Right lobe of liver (tissue), 6 donors: ENCODE measurements at regions not wholly inside any gene's neighbourhood (a gene's known extent, or its start where the extent isn't known, plus 50 kb on each side); places are given as distances from the start of the nearest gene placed in this dataset.

Experiments
- ATAC-seq, 4 donors: fragments of 200-7000 bp; cut with Tn5 transposase; one replicate each; pipeline ENCODE4 v1.9.1; 2020; ENCODE audit warnings: mild to moderate bottlenecking in 4 of 4, moderate library complexity in 4 of 4
- DNase-seq, 3 donors: peaks; one replicate each; pipeline ENCODE4 v3.0.0-alpha.2; 2020
- H3K27ac ChIP-seq, 3 donors: fragments of 200-600 bp; one replicate each; pipeline ENCODE4 v1.8.0; 2022
- H3K27me3 ChIP-seq, 2 donors: fragments of 200-600 bp; one replicate each; pipeline ENCODE4 v1.8.0; 2022
- H3K36me3 ChIP-seq, 4 donors: fragments of 200-600 bp; sonication (generic) in 1 of 4; one replicate each; pipeline versions ENCODE4 v1.5.1 to v1.8.0; 2017 to 2022; ENCODE audit warnings: control low read depth in 1 of 4
- H3K4me1 ChIP-seq, 4 donors: fragments of 200-600 bp; sonication (generic) in 1 of 4; one replicate each; pipeline versions ENCODE4 v1.5.1 to v1.8.0; 2017 to 2022; ENCODE audit warnings: control low read depth in 1 of 4
- H3K4me3 ChIP-seq, 3 donors: fragments of 200-600 bp; one replicate each; pipeline ENCODE4 v1.8.0; 2022
- H3K9me3 ChIP-seq, 4 donors: fragments of 200-600 bp; sonication (generic) in 1 of 4; one replicate each; pipeline versions ENCODE4 v1.5.1 to v1.8.0; 2017 to 2022; ENCODE audit warnings: control low read depth in 1 of 4
- POLR2A ChIP-seq: fragments of 450-650 bp; IDR thresholded peaks from one replicate; pipeline ENCODE4 v1.6.1; 2017; ENCODE audit warnings: antibody characterized with exemption, mild to moderate bottlenecking
- WGBS: methylation state at CpG from one replicate; pipeline ENCODE4 v1.1.6; 2018; ENCODE audit warnings: low coverage, low lambda C conversion rate; ENCODE audit not compliant: insufficient coverage; ENCODE audit errors: missing lambda C conversion rate; 5-methylcytosine and 5-hydroxymethylcytosine counted together
- intact Hi-C, 2 donors: fragments of 100-400 bp; cut with DNase I; formaldehyde crosslinking; loops; one replicate each; pipeline versions ENCODE4 v1.11.2 to v1.14.1; 2022
- TF ChIP-seq, protein P1 (sequence below), 4 donors: fragments of 200-600 bp in 3 of 4; fragments of 450-650 bp in 1 of 4; IDR thresholded peaks; one replicate each; pipeline versions ENCODE4 v1.5.1 to v1.8.0; 2016 to 2022; ENCODE audit warnings: antibody characterized with exemption in 4 of 4, mild to moderate bottlenecking in 2 of 4
- donor health status: DM: no; HTN: yes; CAD: no.
- donor health status: DM: no; HTN: no; CAD: no.
- donor health status: DM: no; HTN: no; CAD: no.
- donor health status: DM: no; HTN: yes; CAD: no.
- donor health status: DM: no; HTN: yes; CAD: no.

DNA sequence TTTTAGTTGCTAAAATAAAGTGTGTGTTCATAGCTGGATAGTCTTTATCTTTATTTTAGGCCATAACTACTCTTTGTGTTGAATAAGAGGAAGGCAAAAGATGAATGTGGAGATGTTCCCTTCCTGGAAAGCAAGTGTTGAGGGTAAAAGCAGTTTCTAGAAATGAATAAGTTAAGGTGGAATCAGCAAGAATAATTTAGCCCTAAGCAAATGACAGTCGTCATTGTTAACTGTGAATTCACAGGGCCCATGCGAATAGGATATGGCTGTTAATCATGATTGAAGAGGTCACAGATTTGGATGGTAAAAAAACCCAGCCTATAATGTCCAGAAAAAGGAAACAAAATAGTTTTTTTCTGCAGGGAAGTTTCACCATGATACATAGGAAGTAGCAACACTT is 167.8 kb upstream of the PPP3CA start:
- H3K4me1 ChIP-seq = no peaks in the 10 kb centered on the region
- ATAC-seq (no peak), DNase-seq (no peak)
- H3K9me3 ChIP-seq = no peaks in the 10 kb centered on the region
- H3K27me3 ChIP-seq = no peaks in the 10 kb centered on the region
- intact Hi-C loops = no loop called here
- H3K36me3 ChIP-seq = no peaks in the 10 kb centered on the region
- TF ChIP-seq POLR2A = no peak
- TF ChIP-seq, protein P1, sequence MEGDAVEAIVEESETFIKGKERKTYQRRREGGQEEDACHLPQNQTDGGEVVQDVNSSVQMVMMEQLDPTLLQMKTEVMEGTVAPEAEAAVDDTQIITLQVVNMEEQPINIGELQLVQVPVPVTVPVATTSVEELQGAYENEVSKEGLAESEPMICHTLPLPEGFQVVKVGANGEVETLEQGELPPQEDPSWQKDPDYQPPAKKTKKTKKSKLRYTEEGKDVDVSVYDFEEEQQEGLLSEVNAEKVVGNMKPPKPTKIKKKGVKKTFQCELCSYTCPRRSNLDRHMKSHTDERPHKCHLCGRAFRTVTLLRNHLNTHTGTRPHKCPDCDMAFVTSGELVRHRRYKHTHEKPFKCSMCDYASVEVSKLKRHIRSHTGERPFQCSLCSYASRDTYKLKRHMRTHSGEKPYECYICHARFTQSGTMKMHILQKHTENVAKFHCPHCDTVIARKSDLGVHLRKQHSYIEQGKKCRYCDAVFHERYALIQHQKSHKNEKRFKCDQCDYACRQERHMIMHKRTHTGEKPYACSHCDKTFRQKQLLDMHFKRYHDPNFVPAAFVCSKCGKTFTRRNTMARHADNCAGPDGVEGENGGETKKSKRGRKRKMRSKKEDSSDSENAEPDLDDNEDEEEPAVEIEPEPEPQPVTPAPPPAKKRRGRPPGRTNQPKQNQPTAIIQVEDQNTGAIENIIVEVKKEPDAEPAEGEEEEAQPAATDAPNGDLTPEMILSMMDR (IDR thresholded peaks at IDR 0.05) = no peak
- 58% methylated on average over 2 of the region's 2 CpGs for WGBS
- H3K27ac ChIP-seq = no peak overlapping the region
- no peak overlapping the region for H3K4me3 ChIP-seq

DNA sequence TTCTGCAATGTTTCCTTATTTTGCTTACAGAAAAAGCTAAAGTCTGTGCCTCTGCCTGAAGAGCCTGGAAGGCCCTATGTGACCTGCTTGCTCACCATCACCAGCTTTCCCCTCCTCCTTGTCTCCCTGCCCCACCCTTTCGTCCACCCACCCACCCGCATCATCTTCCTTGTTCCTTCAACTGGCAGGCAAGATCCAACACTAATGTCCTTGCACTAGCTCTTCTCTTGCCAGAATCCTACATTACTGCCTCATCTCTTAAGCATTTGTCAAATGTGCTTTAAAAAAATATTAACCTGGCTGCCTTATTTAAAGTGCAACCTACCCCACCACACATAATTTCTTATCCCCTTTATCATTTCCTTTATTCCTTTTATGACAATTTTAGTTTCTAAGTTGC is 165.1 kb upstream of the PPP3CA start:
- intact Hi-C loops = no loop called here
- ATAC-seq = no peak

DNA sequence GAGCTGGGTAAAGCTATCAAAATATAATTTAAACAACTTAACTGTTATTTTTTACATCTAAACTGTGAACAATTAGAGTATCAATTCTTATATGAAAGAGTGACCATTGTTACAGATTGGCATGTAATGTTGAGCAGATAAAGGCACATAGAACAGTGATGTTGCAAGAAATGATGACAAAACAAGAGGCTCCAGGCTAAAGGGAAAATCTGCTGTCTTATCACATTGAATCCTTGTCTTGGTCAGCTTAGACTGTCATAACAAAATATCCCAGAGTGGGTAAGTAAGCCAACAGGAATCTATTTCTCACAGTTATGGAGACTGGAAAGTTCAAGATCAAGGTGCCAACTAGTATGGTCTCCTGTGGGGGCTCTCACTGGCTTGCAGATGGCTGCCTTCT is 154.1 kb upstream of the PPP3CA start:
- intact Hi-C loops = no loop called here

More for the DNA sequence above, 165.1 kb upstream of the PPP3CA start:
- H3K27ac ChIP-seq = no peak overlapping the region
- 68% methylated on average over 2 of the region's 2 CpGs for WGBS
- TF ChIP-seq POLR2A = no peak
- TF ChIP-seq, protein P1 (IDR thresholded peaks at IDR 0.05) = no peak
- H3K9me3 ChIP-seq = no peaks in the 10 kb centered on the region
- no peaks in the 10 kb centered on the region for H3K36me3 ChIP-seq
- no peak for DNase-seq
- H3K4me1 ChIP-seq = no peaks in the 10 kb centered on the region
- H3K27me3 ChIP-seq = no peaks in the 10 kb centered on the region
- no peak overlapping the region for H3K4me3 ChIP-seq

DNA sequence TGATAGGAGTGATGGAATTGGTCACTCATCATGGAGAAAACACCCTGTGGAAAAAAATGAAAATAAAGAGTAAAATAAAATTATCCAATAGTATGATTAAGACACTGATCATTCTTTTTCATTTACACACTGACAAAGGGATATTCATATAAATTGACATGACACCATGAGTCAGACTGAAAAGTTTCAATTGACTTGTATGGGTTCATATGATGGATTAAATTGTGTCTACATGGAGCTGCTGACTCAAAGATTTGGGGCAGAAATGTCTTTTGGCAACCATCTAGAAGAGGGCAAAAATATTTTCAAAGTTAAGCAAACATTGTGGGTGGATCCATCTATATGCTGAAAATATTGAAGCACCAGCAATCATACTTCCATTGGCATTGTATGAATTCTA is 153.4 kb upstream of the PPP3CA start:
- H3K9me3 ChIP-seq = no peaks in the 10 kb centered on the region
- ATAC-seq = no peak
- no peaks in the 10 kb centered on the region for H3K27me3 ChIP-seq
- no peak overlapping the region for H3K27ac ChIP-seq
- DNase-seq = no peak
- H3K4me1 ChIP-seq = no peaks in the 10 kb centered on the region
- no peak for TF ChIP-seq POLR2A
- TF ChIP-seq, protein P1 (IDR thresholded peaks at IDR 0.05) = no peak
- intact Hi-C loops = no loop called here
- H3K4me3 ChIP-seq = no peak overlapping the region
- no peaks in the 10 kb centered on the region for H3K36me3 ChIP-seq

More for the DNA sequence above, 154.1 kb upstream of the PPP3CA start:
- Histone ChIP-seq H3K27me3 (no peaks in the 10 kb centered on the region), H3K9me3 (no peaks in the 10 kb centered on the region), H3K27ac (no peak overlapping the region), H3K4me1 (no peaks in the 10 kb centered on the region), H3K36me3 (no peaks in the 10 kb centered on the region), H3K4me3 (no peak overlapping the region)
- DNase-seq (no peak), ATAC-seq (no peak)
- TF ChIP-seq, protein P1 (IDR thresholded peaks at IDR 0.05) = no peak
- no peak for TF ChIP-seq POLR2A

DNA sequence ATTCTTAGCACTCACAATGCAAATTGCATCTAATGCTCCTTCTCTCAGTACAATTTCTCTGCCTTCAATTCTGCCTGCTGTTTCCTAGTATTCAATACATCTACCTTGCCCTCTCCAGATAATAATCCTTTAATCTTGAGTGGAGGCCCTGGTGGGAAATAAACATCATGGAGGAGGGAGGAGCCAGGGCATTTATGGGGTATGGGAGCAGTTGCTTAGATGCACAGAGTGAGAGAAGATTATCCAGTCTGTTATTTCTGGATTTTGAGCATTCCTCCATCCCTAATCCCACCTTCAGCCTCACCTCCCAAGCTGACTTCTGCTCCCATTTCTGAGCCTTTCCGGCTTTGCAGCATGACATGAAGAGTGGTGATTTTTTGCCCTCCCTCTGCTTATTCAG is 127.9 kb upstream of the PPP3CA start:
- H3K36me3 ChIP-seq = no peaks in the 10 kb centered on the region
- no peak for DNase-seq
- no peaks in the 10 kb centered on the region for H3K4me1 ChIP-seq
- 40% methylated on average over 1 of the region's 1 CpG for WGBS
- no peak for TF ChIP-seq POLR2A
- TF ChIP-seq, protein P1 (IDR thresholded peaks at IDR 0.05) = no peak
- no peaks in the 10 kb centered on the region for H3K27me3 ChIP-seq
- H3K4me3 ChIP-seq = no peak overlapping the region
- H3K27ac ChIP-seq = no peak overlapping the region
- intact Hi-C loops = no loop called here
- H3K9me3 ChIP-seq = no peaks in the 10 kb centered on the region
- no peak for ATAC-seq
